Testis (tissue), 2 donors: ENCODE measurements at regions not wholly inside any gene's neighbourhood (a gene's known extent, or its start where the extent isn't known, plus 50 kb on each side); places are given as distances from the start of the nearest gene placed in this dataset.

ENCODE experiments used
- CTCF ChIP-seq, 3 experiments: fragments of 450-650 bp in 2 of 3; fragments of 200-600 bp in 1 of 3; sonication (generic) in 1 of 3; IDR thresholded peaks; one replicate each; pipeline ENCODE4 v1.5.1; 2016 to 2019; ENCODE audit warnings: antibody characterized with exemption in 3 of 3, mild to moderate bottlenecking in 2 of 3, moderate library complexity in 1 of 3
- POLR2A ChIP-seq: fragments of 450-650 bp; IDR thresholded peaks from one replicate; pipeline ENCODE4 v1.6.1; 2017; ENCODE audit warnings: antibody characterized with exemption, mild to moderate bottlenecking, moderate library complexity

- TF ChIP-seq CTCF (IDR thresholded peaks at IDR 0.05) (no peak), POLR2A (no peak)
These were observed 749.9 kb downstream of the TBL1XR1 start for GRCh38 chr3:176447369-176447768.
